ENCODE measurements at regions not wholly inside any gene's neighbourhood (a gene's known extent, or its start where the extent isn't known, plus 50 kb on each side); places are given as distances from the start of the nearest gene placed in this dataset.

- no peak for TF ChIP-seq CTCF (IDR thresholded peaks at IDR 0.05; ENCODE audit: extremely low read depth in 1 of 2, insufficient read depth in 1 of 2, low read depth in 1 of 2, low read length in 2 of 2)
- no peak for TF ChIP-seq EZH2 (IDR thresholded peaks at IDR 0.05; ENCODE audit: borderline replicate concordance, low read depth, low read length, severe bottlenecking)
- TF ChIP-seq POLR2A (IDR thresholded peaks at IDR 0.05; ENCODE audit: low read depth, low read length) = no peak
- TF ChIP-seq POLR2AphosphoS5 (IDR thresholded peaks at IDR 0.05; ENCODE audit: insufficient read depth, low read depth, low read length) = no peak
- no peak for TF ChIP-seq FOS (IDR thresholded peaks at IDR 0.05; ENCODE audit: borderline replicate concordance, insufficient read depth, low read length)
- TF ChIP-seq MAX (IDR thresholded peaks at IDR 0.05; ENCODE audit: insufficient read depth, insufficient read length) = no peak
- TF ChIP-seq GATA2 (IDR thresholded peaks at IDR 0.05; ENCODE audit: insufficient read depth, insufficient read length, low read depth, low read length) = no peak
Measured at GRCh38 chr18:27731211-27731610, 445.7 kb downstream of the CDH2 start.
